GM18517 (cell line): ENCODE measurements at regions not wholly inside any gene's neighbourhood (a gene's known extent, or its start where the extent isn't known, plus 50 kb on each side); places are given as distances from the start of the nearest gene placed in this dataset.
"Not testable (repeated sequence)": the region's sequence is repeated elsewhere in the genome, so short reads cannot be mapped to it uniquely, and the experiment has no call there.

Experiments
- ATAC-seq: cut with Tn5 transposase; IDR thresholded peaks from one replicate; pipeline ENCODE4 v1.9.1; 2021; ENCODE audit warnings: mild to moderate bottlenecking, moderate library complexity; ENCODE audit not compliant: unreplicated experiment

DNA sequence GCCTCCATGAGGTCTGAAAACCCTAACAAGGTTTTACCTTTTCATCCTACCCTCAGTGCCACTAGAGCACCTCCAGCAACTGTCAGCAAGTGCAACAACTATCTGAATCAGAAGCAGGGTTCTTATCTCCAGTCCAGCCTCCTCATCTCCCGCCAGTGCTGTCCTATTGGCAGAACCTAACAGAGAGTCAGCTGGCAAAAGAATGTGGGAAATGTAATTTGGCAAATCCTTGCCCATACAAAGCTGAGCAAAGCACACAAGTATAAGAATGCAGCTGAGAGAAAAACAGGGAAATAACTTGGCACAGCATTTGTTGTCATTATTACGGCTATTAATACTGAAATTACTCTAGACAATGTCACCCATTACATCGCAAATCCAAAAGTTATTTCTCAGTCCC lies 124.2 kb downstream of the ATP6V1G3 start:
- ATAC-seq: no peak

DNA sequence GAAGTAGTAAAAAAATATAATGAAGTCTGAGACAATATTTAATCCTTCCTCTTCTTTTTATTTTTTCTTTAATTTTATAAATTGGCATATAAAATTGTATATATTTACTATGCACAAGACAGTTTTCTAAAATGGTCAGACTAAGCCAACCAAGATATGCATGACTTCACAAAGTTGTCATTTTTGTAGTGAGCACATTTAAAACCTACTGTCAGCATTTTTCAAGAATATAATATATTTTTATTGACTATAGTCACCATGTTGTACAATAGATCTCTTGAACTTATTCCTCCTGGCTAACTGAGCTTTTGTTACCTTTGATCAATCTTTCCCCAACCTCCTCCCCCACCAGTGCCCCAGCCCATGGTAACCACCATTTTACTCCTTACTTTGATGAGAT lies 129.2 kb downstream of the ATP6V1G3 start:
- ATAC-seq: no peak

DNA sequence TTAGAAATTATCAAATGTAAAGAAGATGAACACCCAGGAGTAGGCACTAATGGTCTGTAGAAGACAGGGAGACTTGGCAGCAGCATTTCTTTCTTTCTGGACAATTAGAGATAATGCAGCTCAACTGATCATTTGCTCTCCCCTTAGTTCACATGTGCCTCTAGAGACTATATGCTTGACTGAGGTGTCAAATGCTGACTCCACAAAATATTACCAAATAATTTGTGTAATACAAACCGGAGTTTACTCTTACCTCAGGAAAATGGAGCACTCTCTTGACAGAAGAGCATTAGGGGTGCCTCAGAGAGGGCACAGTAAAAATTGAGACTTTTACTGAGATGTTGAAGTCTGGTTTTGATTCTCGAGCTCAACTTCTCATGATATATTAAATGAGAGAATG lies 131.8 kb downstream of the ATP6V1G3 start:
- no peak for ATAC-seq

DNA sequence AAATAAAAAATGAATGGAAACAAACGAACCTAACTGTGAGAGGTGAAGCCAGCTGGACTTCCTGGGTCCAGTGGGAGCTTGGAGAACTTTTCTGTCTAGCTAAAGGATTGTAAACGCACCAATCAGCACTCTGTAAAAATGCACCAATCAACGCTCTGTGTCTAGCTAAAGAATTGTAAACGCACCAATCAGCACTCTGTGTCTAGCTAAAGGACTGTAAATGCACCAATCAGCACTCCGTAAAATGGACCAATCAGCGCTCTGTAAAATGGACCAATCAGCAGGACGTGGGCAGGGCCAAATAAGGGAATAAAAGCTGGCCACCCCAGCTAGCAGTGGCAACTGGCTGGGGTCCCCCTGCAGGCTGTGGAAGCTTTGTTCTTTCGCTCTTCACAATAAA lies 135.8 kb downstream of the ATP6V1G3 start:
- ATAC-seq: not testable (repeated sequence)

DNA sequence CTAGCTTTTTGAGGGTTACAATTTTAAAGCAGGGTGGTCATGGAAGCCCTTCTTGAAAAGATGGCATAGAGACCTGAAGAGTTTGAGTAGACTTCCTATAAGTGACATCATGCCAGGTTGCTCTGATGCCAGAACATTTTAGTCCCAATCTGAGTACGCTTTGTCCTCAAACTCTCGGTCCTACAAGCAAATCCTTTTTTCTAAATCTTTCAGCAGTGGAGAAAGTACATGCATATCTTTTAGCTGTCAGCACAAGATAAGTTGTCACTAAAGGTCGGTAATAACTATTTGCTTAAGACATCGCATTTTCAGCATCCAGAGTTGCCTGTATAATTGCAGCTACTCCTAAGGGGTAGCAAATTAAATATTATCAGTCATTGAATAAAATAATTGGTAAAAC lies 140.4 kb downstream of the ATP6V1G3 start:
- no peak for ATAC-seq

DNA sequence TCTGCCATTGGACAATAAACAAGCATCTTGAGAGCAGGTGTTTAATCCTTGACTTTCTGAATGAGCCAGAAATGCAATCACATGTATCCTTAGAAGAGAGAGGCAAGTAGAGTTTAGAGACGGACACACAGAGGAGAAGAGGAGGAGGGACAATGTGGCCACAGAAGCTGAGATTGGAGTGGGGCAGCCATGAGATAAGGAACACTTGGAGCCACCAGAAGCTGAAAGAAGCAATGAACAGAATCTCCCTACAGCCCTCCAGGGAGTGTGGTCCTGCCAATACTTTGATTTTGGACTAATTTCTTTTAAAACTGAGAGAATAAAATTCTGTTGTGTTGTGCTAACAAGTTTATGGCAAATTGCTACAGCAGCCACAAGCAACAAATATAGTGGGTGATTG lies 141.0 kb downstream of the ATP6V1G3 start:
- ATAC-seq: no peak

DNA sequence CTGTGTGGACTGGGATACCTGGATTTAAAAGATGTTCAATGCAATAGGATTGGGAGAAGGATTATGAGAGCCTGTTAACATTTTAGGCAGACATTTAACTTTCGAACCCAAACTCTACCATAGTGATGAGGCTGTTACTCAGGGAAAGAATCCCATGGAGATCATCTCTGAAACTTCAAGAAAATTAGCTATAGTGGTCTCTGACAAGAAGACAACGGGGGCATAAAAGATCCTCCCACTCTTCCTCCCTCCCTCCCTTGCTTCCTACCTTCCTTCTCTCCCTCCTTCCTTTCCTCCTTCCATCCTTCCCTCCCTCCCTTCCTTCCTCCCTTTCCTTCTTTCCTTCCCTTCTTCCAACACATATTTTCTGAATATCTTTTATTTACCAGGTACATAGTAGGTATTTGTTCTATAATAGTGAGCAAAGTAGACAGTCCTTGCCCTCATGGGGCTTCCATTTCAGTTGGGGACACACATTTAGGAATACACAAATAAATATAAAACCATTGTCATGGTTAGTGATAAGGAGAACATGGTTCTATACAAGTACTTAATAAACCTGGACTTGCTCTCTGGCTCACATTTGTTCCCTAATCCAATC lies 143.2 kb downstream of the ATP6V1G3 start:
- ATAC-seq: no peak

DNA sequence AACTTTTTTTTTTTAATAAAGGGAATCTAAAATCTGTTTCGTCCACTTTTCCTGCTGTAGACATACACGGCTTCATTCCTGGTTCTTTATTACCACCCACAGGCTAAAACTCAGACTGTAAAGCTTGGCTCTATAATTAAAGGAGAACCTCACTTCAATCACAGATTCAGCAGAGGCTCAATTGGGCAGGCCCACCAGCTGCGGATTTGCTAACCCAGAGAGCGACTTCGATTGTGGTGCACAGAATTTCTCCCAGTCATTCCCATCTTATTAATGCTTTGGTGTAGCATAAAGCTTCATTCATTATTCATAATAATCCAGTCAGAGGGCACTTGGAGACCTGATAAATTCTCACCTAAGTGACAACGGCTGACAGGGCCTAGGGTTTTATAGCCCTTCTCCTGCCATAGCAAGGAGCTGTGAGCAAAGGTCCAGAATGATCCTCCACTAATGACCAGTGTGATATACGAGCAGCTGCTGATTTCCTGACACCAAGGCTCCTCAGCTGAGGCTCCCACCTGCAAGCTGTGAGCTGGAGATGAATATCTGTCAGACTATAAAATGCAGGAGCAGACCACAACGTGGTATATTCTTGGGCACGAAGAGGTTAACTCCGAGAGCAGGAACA lies 149.0 kb downstream of the ATP6V1G3 start:
- no peak for ATAC-seq

DNA sequence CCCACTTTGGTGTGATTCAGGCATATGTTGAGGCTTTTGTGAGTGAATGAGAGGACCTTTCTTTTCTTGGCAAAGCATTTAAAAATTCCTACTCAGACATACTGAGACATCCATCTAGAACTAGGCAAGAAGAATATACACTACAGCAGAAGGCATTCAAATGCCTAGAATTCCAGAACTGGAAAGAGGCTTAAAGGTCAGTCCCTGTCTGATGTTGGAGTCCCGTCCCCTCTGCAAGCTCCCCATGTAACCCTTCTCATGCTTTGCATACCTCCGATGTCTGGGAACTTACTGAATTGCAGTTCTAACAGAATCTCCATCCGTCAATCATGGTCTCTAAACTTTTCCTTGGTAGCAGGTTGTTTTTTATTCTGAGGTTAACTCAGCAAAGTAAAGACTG lies 152.9 kb downstream of the ATP6V1G3 start:
- ATAC-seq: no peak

DNA sequence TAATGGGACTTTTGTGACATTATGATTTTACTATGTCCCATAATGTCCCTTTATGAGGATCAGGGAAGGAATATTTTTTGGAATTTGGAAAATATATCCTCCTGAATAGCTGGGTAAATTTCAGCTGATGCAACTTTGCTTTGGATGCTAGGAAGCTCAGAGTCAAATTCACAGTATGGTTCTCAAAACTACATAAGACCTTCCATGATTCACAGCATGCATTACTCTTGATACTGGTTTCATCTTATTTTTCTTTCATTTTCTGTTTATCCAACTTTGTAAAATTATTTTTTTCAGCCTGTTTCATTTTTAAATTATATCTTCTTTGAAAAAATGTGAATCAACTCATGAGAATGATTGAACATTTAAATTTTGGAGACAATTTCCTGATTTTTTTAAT lies 160.2 kb downstream of the ATP6V1G3 start:
- no peak for ATAC-seq

DNA sequence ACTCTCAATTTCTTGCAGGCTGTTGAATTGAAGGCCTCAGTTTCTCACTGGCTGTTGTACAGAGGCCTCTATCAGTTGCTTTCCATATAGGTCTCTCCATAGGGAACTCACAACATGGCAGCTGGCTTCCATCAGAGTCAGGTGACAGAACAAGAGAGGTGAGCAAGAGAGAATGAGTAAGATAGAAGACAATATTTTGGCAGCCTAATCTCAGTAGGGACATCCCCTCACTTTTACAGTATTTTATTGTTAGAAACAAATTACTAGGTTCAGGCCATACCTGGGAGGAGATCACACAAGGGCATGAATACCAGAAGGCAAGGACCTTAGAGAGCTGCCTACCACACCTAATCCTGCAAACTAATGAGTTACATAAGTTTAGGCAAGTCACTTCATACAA lies 162.8 kb downstream of the ATP6V1G3 start:
- no peak for ATAC-seq

DNA sequence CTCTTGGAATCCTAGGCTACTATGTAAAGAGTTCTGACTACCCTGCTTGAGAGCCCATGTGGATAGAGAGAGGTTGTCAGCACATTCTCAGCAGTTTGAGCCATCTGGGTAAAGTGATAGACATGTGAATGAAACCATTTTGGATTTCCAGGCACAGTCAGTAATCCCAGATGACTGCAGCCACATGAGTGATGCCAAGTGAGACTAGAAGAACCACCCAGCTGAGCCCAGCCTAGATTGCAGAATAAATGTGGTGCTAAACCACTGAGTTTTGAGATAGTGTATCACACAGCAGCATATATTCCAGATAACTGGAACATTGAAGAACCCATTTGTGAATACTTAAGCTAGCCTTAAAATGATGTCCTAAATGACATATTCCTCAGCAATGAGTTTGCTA lies 166.2 kb downstream of the ATP6V1G3 start:
- ATAC-seq: no peak

DNA sequence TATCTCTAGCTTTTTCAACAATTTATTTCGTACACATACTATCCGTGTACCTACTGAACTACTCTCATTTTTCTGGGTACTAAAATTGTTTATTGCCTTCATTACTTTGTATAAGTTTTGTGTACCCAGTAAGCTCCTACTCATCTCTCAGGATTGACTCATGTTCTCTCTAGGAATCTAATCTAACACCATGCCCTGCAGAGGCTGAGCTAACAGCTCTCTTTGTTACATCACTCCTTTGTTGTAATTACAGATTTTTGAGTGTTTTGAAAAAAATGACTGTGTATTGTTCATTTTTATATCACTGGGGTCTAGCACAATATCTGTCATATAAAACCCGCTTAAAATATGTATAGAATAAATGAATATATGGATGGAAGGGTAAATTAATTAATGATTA lies 167.1 kb downstream of the ATP6V1G3 start:
- ATAC-seq: no peak
